NB4 (cell line): ENCODE measurements at regions not wholly inside any gene's neighbourhood (a gene's known extent, or its start where the extent isn't known, plus 50 kb on each side); places are given as distances from the start of the nearest gene placed in this dataset.

Experiments used
- DNase-seq: peaks from one replicate; pipeline ENCODE4 v3.0.0; 2010; ENCODE audit warnings: low read depth
- H3K4me3 ChIP-seq: one replicate; pipeline ENCODE4 v1.5.1; 2011; ENCODE audit warnings: mild to moderate bottlenecking, low read depth, low read length, moderate library complexity
- CTCF ChIP-seq: IDR thresholded peaks from one replicate; pipeline ENCODE4 v1.5.1; 2012; ENCODE audit warnings: low read depth, low read length
- MAX ChIP-seq: IDR thresholded peaks from 2 replicates; pipeline ENCODE4 v1.6.1; 2011; ENCODE audit warnings: low read depth, low read length
- MYC ChIP-seq: IDR thresholded peaks from 2 replicates; pipeline ENCODE4 v1.6.1; 2011; ENCODE audit warnings: low read depth, low read length
- POLR2A ChIP-seq: IDR thresholded peaks from 2 replicates; pipeline ENCODE4 v1.6.1; 2011; ENCODE audit warnings: mild to moderate bottlenecking; ENCODE audit not compliant: insufficient read length; ENCODE audit errors: extremely low read depth

GRCh38 chr15:96424674-96425073, 94.2 kb downstream of the NR2F2 start:
- no peak overlapping the region for H3K4me3 ChIP-seq
- DNase-seq: no peak
- no peak for TF ChIP-seq CTCF
- TF ChIP-seq POLR2A: no peak
- no peak for TF ChIP-seq MYC
- no peak for TF ChIP-seq MAX

- no peak for DNase-seq
- TF ChIP-seq MYC (no peak), POLR2A (no peak), CTCF (no peak), MAX (no peak)
- H3K4me3 ChIP-seq: no peak overlapping the region
Measured at GRCh38 chr15:96428742-96429141, 98.2 kb downstream of the NR2F2 start.

GRCh38 chr15:96431786-96432185, 101.3 kb downstream of the NR2F2 start:
- no peak for DNase-seq
- TF ChIP-seq MYC: no peak
- TF ChIP-seq MAX: no peak
- no peak for TF ChIP-seq POLR2A
- no peak for TF ChIP-seq CTCF
- no peak overlapping the region for H3K4me3 ChIP-seq

- no peak for DNase-seq
- TF ChIP-seq MYC: no peak
- no peak for TF ChIP-seq CTCF
- no peak for TF ChIP-seq POLR2A
- no peak for TF ChIP-seq MAX
- no peak overlapping the region for H3K4me3 ChIP-seq
Measured at GRCh38 chr15:96435022-96435421, 104.5 kb downstream of the NR2F2 start.

GRCh38 chr15:96435841-96436240, 105.3 kb downstream of the NR2F2 start:
- DNase-seq: no peak
- no peak overlapping the region for H3K4me3 ChIP-seq
- TF ChIP-seq CTCF (no peak), POLR2A (no peak), MYC (no peak), MAX (no peak)

GRCh38 chr15:96440978-96441377, 110.5 kb downstream of the NR2F2 start:
- TF ChIP-seq MAX (no peak), POLR2A (no peak), CTCF (no peak), MYC (no peak)
- no peak for DNase-seq
- H3K4me3 ChIP-seq: no peak overlapping the region
